Epithelial cell of esophagus (primary cell): ENCODE measurements at regions not wholly inside any gene's neighbourhood (a gene's known extent, or its start where the extent isn't known, plus 50 kb on each side); places are given as distances from the start of the nearest gene placed in this dataset.

Source experiments
- DNase-seq: peaks from one replicate; pipeline ENCODE4 v3.0.0; 2010; ENCODE audit warnings: low read depth
- H3K4me3 ChIP-seq: 2 replicates; pipeline ENCODE4 v1.5.1; 2011; ENCODE audit warnings: mild to moderate bottlenecking, low read length, control low read depth
- TF ChIP-seq, protein P1 (sequence below): IDR thresholded peaks from 2 replicates; pipeline ENCODE4 v1.5.1; 2011; ENCODE audit warnings: low read depth, mild to moderate bottlenecking, low read length, control low read depth, inconsistent platforms; ENCODE audit not compliant: insufficient read depth; ENCODE audit errors: missing control alignments

DNA sequence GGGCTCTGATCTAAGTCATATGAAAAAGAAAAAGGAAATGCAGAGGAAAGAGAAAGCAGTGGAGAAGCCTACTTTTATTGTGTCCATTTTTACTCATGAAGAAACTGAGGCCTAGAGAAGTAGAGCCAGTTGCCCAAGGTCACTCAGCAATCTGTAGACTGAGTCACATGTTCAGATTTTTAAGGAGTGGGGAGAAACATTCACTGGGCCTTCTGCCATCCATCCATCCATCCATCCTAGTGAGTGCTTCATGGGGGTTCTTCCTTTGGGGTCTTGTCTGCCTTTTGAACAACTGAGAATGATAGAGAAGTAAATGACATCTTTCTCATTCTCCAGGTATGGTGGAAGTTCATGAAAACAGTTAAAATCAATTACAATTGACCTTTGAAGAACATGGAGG, 233.6 kb upstream of the SRRM4 start:
- TF ChIP-seq, protein P1, sequence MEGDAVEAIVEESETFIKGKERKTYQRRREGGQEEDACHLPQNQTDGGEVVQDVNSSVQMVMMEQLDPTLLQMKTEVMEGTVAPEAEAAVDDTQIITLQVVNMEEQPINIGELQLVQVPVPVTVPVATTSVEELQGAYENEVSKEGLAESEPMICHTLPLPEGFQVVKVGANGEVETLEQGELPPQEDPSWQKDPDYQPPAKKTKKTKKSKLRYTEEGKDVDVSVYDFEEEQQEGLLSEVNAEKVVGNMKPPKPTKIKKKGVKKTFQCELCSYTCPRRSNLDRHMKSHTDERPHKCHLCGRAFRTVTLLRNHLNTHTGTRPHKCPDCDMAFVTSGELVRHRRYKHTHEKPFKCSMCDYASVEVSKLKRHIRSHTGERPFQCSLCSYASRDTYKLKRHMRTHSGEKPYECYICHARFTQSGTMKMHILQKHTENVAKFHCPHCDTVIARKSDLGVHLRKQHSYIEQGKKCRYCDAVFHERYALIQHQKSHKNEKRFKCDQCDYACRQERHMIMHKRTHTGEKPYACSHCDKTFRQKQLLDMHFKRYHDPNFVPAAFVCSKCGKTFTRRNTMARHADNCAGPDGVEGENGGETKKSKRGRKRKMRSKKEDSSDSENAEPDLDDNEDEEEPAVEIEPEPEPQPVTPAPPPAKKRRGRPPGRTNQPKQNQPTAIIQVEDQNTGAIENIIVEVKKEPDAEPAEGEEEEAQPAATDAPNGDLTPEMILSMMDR, result no peak
- no peak overlapping the region for H3K4me3 ChIP-seq
- DNase-seq, result no peak

DNA sequence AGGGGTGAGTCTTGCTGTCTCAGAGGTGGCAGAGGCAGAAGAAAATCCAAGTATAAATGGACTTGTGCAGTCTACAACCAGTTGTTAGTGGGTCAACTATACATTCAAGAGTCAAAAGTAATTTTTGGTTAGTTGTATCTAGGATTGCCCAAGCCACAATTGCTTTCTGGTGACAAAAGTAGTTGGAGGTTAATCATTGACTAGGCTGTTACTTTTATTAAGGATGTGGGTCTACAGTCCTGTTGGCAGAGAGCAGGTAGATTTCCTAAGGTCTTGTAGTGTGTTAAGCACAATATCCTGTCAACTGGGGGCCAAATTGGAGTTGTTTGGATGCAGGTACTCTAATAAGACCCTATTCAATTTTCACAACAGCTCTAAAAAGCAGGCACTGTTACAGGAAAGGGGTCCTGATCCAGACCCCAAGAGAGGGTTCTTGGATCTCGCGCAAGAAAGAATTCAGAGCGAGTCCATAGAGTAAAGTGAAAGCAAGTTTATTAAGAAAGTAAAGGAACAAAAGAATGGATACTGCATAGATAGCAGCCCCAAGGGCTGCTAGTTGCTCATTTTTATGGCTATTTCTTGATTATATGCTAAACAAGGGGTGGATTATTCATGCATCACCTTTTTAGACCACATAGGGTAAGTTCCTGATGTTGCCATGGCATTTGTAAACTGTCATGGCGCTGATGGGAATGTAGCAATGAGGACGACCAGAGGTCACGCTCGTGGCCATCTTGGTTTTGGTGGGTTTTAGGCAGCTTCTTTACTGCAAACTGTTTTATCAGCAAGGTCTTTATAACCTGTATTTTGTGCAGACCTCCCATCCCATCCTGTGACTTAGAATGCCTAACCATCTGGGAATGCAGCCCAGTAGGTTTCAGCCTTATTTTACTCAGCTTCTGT, 232.6 kb upstream of the SRRM4 start:
- no peak for DNase-seq
- H3K4me3 ChIP-seq, result no peak overlapping the region
- TF ChIP-seq, protein P1, result no peak

DNA sequence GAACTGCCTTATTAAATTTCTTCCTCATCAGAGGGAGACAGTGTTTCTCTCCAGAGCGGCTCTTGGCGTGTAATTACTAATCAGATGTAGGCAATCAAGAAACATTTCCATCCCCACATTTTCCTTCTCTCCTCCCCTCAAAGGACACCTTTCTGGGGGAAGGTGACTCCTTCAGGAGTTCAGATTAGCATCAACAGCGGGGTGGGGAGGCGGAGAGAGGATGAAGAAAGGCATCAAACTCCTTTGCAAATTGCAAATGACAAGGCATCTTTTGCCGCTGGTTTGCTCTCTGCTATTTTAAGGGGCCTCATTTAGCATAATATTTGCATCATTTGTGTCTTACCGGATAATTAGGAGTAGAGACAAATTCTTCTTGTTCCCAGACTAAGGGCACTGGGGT, 231.7 kb upstream of the SRRM4 start:
- no peak for DNase-seq
- TF ChIP-seq, protein P1, result no peak
- H3K4me3 ChIP-seq, result no peak overlapping the region

DNA sequence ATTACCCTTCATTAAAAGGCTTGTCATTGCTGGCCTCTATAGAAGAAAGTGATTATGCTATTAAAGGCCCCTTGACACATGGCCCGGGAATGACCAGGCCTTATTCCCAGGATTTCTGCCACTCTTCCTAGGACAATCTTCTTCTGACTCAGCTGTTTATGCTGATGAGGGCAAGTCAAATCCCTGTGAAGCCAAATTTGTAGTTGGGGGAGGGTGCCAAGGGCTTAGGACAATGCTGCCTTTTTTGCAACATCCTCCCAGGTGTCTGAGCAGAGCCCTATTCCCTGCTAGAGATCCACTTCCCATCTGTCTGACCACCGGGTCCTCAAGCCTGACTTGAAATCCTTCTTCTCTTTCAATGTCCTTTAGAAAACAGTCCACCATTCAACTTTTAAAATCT, 230.7 kb upstream of the SRRM4 start:
- H3K4me3 ChIP-seq, result no peak overlapping the region
- DNase-seq, result no peak
- TF ChIP-seq, protein P1, result no peak

DNA sequence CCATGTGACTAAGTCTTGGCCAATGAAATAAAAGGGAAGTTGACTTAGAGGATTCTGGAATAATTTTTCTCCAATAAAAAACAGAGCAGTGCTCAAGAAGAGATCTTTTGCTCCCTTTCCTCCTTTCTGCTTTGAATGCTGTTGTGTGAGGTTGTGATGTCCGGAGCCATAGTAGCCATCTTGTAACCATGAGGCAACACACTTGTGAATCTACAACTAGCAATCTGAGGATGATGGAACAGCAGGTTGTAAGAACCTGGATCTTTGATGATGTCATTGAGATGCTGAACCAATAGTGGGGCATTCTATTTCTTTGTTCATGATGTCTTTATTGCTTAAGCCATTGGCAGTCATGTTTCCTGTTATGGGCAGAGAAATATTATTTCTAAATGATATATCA, 230.0 kb upstream of the SRRM4 start:
- no peak overlapping the region for H3K4me3 ChIP-seq
- TF ChIP-seq, protein P1, result no peak
- no peak for DNase-seq

DNA sequence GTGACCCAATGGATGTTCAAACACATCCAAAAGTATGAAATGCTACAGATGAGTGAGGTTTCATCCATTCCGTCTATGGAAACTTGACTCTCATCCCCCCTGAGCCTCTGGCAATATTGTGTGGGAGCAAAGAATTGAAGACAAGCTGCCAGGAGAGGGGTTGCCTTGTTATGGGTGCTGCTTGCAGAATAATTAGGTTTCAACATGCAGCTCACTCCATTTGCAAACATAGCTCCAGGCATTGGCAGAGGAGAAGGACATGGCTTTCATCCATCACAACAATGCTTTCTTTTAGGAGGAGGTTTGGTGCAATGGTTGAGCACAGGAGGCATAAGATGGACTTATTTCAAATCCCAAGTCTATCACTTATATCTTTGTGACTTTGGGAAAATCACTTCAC, 220.7 kb upstream of the SRRM4 start:
- no peak overlapping the region for H3K4me3 ChIP-seq
- no peak for DNase-seq
- TF ChIP-seq, protein P1, result no peak

DNA sequence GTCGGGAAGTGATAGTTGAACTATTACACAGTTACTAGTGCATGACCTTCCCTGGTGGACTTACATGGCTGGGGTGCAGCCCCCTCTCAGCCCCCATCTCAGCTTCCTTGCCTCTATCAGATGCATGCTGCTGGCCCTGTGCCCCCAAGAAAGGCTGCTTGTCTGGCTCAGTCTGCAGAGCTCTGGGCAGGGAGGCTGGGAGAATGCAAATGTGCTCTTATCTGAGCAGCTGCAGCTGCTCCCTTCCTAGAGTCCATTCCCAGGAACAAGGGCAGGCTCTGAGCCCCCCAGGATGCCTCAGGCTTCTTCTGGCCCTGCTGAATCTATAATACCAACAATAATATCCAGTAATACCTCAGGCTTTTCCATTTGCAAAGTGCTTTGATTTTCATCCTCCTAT, 218.1 kb upstream of the SRRM4 start:
- no peak for DNase-seq

More for the DNA sequence above, 218.1 kb upstream of the SRRM4 start:
- H3K4me3 ChIP-seq, result no peak overlapping the region
- TF ChIP-seq, protein P1, result no peak
